K562 (cell line): ENCODE measurements at regions not wholly inside any gene's neighbourhood (a gene's known extent, or its start where the extent isn't known, plus 50 kb on each side); places are given as distances from the start of the nearest gene placed in this dataset.

Source experiments
- ATAC-seq: fragments of 200-7000 bp; cut with Tn5 transposase; 3 replicates; pipeline ENCODE4 v1.9.1; 2020; ENCODE audit warnings: moderate library complexity
- BruUV-seq: library from RNA; stranded (reverse); fragments of 400-500 nt; replicated peaks from 2 replicates; lab custom pipeline; 2021; lab: Mats Ljungman, UMichigan
- CTCF ChIA-PET: fragments of 300-600 bp; formaldehyde crosslinking; extraction: SDS; loops from one replicate; lab custom pipeline; 2021; ENCODE audit warnings: low intra/inter-chr PET ratio; lab: Yijun Ruan, JAX
- POLR2A ChIA-PET: fragments of 300-600, 350-650 bp; sonication (Branson Sonifier 250); formaldehyde crosslinking; extraction: SDS; loops from one replicate; lab custom pipeline; 2021; ENCODE audit warnings: antibody characterized with exemption, inconsistent platforms; lab: Yijun Ruan, JAX
- DNase-seq, 4 experiments: peaks; one replicate each; pipeline versions ENCODE4 v3.0.0 to v3.0.0-alpha.2; 2011 to 2018; ENCODE audit warnings: low spot score in 3 of 4, mixed read lengths in 3 of 4; ENCODE audit errors: extremely low read depth in 1 of 4
- FAIRE-seq: peaks from 2 replicates; lab custom pipeline; 2011; peaks lifted over from hg19 to GRCh38; lab: Jason Lieb, UNC
- H2AFZ ChIP-seq: 2 replicates; pipeline ENCODE4 v1.6.0; 2011; ENCODE audit warnings: low read depth, low read length, control low read depth, inconsistent platforms
- H3K27ac ChIP-seq: fragments of 200-600 bp; 3 replicates; pipeline ENCODE4 v1.8.0; 2011; ENCODE audit warnings: low read depth, mild to moderate bottlenecking, control low read depth, inconsistent platforms, low read length, moderate library complexity, mixed read lengths; ENCODE audit errors: extremely low read depth
- H3K27me3 ChIP-seq, 2 experiments: fragments of 300-600 bp in 1 of 2; 2 replicates in 1 of 2; 3 replicates in 1 of 2; pipeline versions ENCODE4 v1.6.0 to v1.8.0; 2011; ENCODE audit warnings: inconsistent platforms in 2 of 2, low read length in 2 of 2, mild to moderate bottlenecking in 1 of 2, mixed read lengths in 1 of 2, moderate library complexity in 1 of 2; ENCODE audit not compliant: control insufficient read depth in 2 of 2, insufficient read depth in 2 of 2
- H3K36me3 ChIP-seq: fragments of 300-600 bp; 3 replicates; pipeline ENCODE4 v1.8.0; 2011; ENCODE audit warnings: mild to moderate bottlenecking, low read length, inconsistent platforms; ENCODE audit not compliant: control insufficient read depth, insufficient read depth
- H3K4me1 ChIP-seq, 2 experiments: fragments of 200-600 bp in 1 of 2; replicated peaks in 1 of 2; 2 replicates in 1 of 2; 3 replicates in 1 of 2; pipeline versions ENCODE4 v1.5.1 to v1.8.0; 2011; ENCODE audit warnings: inconsistent platforms in 2 of 2, low read length in 2 of 2, mild to moderate bottlenecking in 1 of 2, mixed read lengths in 1 of 2, moderate library complexity in 1 of 2; ENCODE audit not compliant: control insufficient read depth in 2 of 2, insufficient read depth in 2 of 2
- H3K4me2 ChIP-seq: 2 replicates; pipeline ENCODE4 v1.6.1; 2011; ENCODE audit warnings: low read length, control low read depth, inconsistent platforms, mixed read lengths; ENCODE audit not compliant: insufficient read depth
- H3K4me3 ChIP-seq: fragments of 200-600 bp; sonication (generic), shearing (Covaris generic); 2 replicates; pipeline ENCODE4 v1.5.1; 2016; ENCODE audit warnings: control low read depth, inconsistent platforms
- H3K79me2 ChIP-seq: fragments of 200-600 bp; 3 replicates; pipeline ENCODE4 v1.8.0; 2011; ENCODE audit warnings: low read length, inconsistent platforms; ENCODE audit not compliant: control insufficient read depth, insufficient read depth
- H3K9ac ChIP-seq, 2 experiments: 2 replicates each; pipeline versions ENCODE4 v1.6.0 to v1.6.1; 2011; ENCODE audit warnings: low read depth in 2 of 2, low read length in 2 of 2, control low read depth in 1 of 2, inconsistent platforms in 1 of 2, mild to moderate bottlenecking in 1 of 2, mixed read lengths in 1 of 2; ENCODE audit not compliant: insufficient read depth in 1 of 2
- H3K9me1 ChIP-seq: one replicate; pipeline ENCODE4 v1.6.0; 2011; ENCODE audit warnings: inconsistent platforms, mild to moderate bottlenecking, low read length, moderate library complexity; ENCODE audit not compliant: control insufficient read depth, insufficient read depth
- H3K9me3 ChIP-seq: replicated peaks from 2 replicates; pipeline ENCODE4 v1.5.1; 2011; ENCODE audit warnings: low read depth, low read length, inconsistent platforms; ENCODE audit not compliant: control insufficient read depth, insufficient read depth
- H4K20me1 ChIP-seq: replicated peaks from 2 replicates; pipeline ENCODE4 v1.6.1; 2011; ENCODE audit warnings: low read length, inconsistent platforms, mixed read lengths; ENCODE audit not compliant: control insufficient read depth, insufficient read depth
- HMG20A ChIP-seq: fragments of 450-650 bp; formaldehyde crosslinking; conservative IDR thresholded peaks from 2 replicates; pipeline ENCODE4 v1.4.0; 2020; ENCODE audit warnings: mild to moderate bottlenecking, mixed read lengths
- HMG20B ChIP-seq: fragments of 250-450 bp; sonication (Bioruptor Pico); IDR thresholded peaks from 2 replicates; pipeline ENCODE4 v1.5.0; 2021; ENCODE audit warnings: mild to moderate bottlenecking
- MCM5 ChIP-seq: fragments of 450-650 bp; IDR thresholded peaks from 2 replicates; pipeline ENCODE4 v1.6.1; 2016; ENCODE audit warnings: low read depth
- NELFE ChIP-seq: IDR thresholded peaks from 2 replicates; pipeline ENCODE4 v1.6.1; 2011; ENCODE audit warnings: mild to moderate bottlenecking; ENCODE audit not compliant: insufficient read depth, insufficient read length
- POLR2AphosphoS5 ChIP-seq: IDR thresholded peaks from 2 replicates; pipeline ENCODE4 v1.6.1; 2011; ENCODE audit warnings: mild to moderate bottlenecking, low read depth, low read length, moderate library complexity; ENCODE audit not compliant: control insufficient read depth, insufficient read depth
- RERE ChIP-seq: sonication (generic); formaldehyde crosslinking; IDR thresholded peaks from 2 replicates; pipeline ENCODE4 v1.8.0; 2023; ENCODE audit warnings: missing genetic modification reagents, mild to moderate bottlenecking, borderline replicate concordance
- ZNF175 ChIP-seq: fragments of 200-800 bp; sonication (Bioruptor generic); IDR thresholded peaks from 2 replicates; pipeline ENCODE4 v1.6.1; 2016; ENCODE audit warnings: low read depth, mild to moderate bottlenecking, missing genetic modification characterization, missing compliant biosample characterization
- ZNF282 ChIP-seq: sonication (generic); formaldehyde crosslinking; IDR thresholded peaks from 2 replicates; pipeline ENCODE4 v1.8.1; 2023; ENCODE audit warnings: missing genetic modification reagents
- ZNF384 ChIP-seq: IDR thresholded peaks from 2 replicates; pipeline ENCODE4 v1.6.1; 2012; ENCODE audit warnings: low read depth, low read length, improper control_type of control experiment
- ZNF699 ChIP-seq: fragments of 250-450 bp; sonication (Bioruptor Pico); IDR thresholded peaks from 2 replicates; pipeline ENCODE4 v1.8.0; 2021; ENCODE audit warnings: mild to moderate bottlenecking, moderate library complexity; ENCODE audit not compliant: insufficient replicate concordance
- WGBS: fragments of 100-300 bp; shearing (Covaris generic); methylation state at CpG from one replicate; pipeline ENCODE4 v1.1.6; 2016; ENCODE audit warnings: low coverage, mixed read lengths; ENCODE audit not compliant: insufficient coverage; ENCODE audit errors: missing lambda C conversion rate; 5-methylcytosine and 5-hydroxymethylcytosine counted together
- in situ Hi-C: fragments of 300-500 bp; cut with MboI; formaldehyde crosslinking; loops from 4 replicates; pipeline ENCODE4 v1.15.0; 2018; ENCODE audit warnings: inconsistent platforms, mixed read lengths
- intact Hi-C: fragments of 100-400 bp; cut with micrococcal nuclease; formaldehyde crosslinking; loops from 2 replicates; pipeline ENCODE4 v1.14.2; 2022

GRCh38 chr2:49289711-49290110 lies 135.4 kb upstream of the FSHR start:
- CTCF ChIA-PET, result no interaction called here
- in situ Hi-C loops, result no loop called here
- H4K20me1 ChIP-seq, result no peaks in the 10 kb centered on the region
- 0% methylated on average over 2 of the region's 2 CpGs for WGBS
- DNase-seq (no peak), FAIRE-seq (no peak), ATAC-seq (no peak)
- no peak overlapping the region for H3K4me3 ChIP-seq
- H3K27ac ChIP-seq, result no peak overlapping the region
- intact Hi-C loops, result no loop called here
- no peaks in the 10 kb centered on the region for H3K27me3 ChIP-seq
- BruUV-seq, result no TSS peak
- H3K9me3 ChIP-seq, result no peaks in the 10 kb centered on the region
- H3K36me3 ChIP-seq, result no peaks in the 10 kb centered on the region
- no peaks in the 10 kb centered on the region for H3K9me1 ChIP-seq
- POLR2A ChIA-PET, result interaction anchor here (0.6 kb wide), 1 partner anchor 261 kb away, joined by 3 read pairs; no protein-coding TSS in a partner anchor
- TF ChIP-seq POLR2AphosphoS5 (no peak), MCM5 (no peak)
- H3K4me1 ChIP-seq, result no peaks in the 10 kb centered on the region
- H3K9ac ChIP-seq, result no peak overlapping the region
- H3K79me2 ChIP-seq, result no peaks in the 10 kb centered on the region
- no peak overlapping the region for H2AFZ ChIP-seq
- no peak overlapping the region for H3K4me2 ChIP-seq

GRCh38 chr2:49288902-49289700 lies 134.8 kb upstream of the FSHR start:
- WGBS, result 0% methylated on average over 2 of the region's 2 CpGs
- Histone ChIP-seq H3K36me3 (no peaks in the 10 kb centered on the region), H4K20me1 (no peaks in the 10 kb centered on the region), H3K4me3 (no peak overlapping the region), H2AFZ (no peak overlapping the region), H3K9me3 (no peaks in the 10 kb centered on the region), H3K4me2 (no peak overlapping the region), H3K4me1 (no peaks in the 10 kb centered on the region), H3K9me1 (no peaks in the 10 kb centered on the region), H3K9ac (no peak overlapping the region), H3K27me3 (no peaks in the 10 kb centered on the region), H3K27ac (no peak overlapping the region), H3K79me2 (no peaks in the 10 kb centered on the region)
- ChIA-PET CTCF (no interaction called here), POLR2A (interaction anchor here (0.5 kb wide), 1 partner anchor 18 kb away, joined by 3 read pairs; no protein-coding TSS in a partner anchor)
- in situ Hi-C loops (no loop called here), intact Hi-C loops (no loop called here)
- no TSS peak for BruUV-seq
- no peak for ATAC-seq
- no peak for DNase-seq
- no peak for FAIRE-seq
- TF ChIP-seq HMG20A (CRISPR knock-in tag), result no peak
- no peak for TF ChIP-seq HMG20B (CRISPR knock-in tag)
- no peak for TF ChIP-seq RERE (CRISPR knock-in tag)
- no peak for TF ChIP-seq ZNF384
- TF ChIP-seq ZNF699, result no peak
- no peak for TF ChIP-seq NELFE
- TF ChIP-seq ZNF175 (CRISPR knock-in tag), result no peak
- TF ChIP-seq ZNF282 (CRISPR knock-in tag), result no peak
